ENCODE measurements at regions not wholly inside any gene's neighbourhood (a gene's known extent, or its start where the extent isn't known, plus 50 kb on each side); places are given as distances from the start of the nearest gene placed in this dataset.
"Not testable (repeated sequence)": the region's sequence is repeated elsewhere in the genome, so short reads cannot be mapped to it uniquely, and the experiment has no call there.

DNA sequence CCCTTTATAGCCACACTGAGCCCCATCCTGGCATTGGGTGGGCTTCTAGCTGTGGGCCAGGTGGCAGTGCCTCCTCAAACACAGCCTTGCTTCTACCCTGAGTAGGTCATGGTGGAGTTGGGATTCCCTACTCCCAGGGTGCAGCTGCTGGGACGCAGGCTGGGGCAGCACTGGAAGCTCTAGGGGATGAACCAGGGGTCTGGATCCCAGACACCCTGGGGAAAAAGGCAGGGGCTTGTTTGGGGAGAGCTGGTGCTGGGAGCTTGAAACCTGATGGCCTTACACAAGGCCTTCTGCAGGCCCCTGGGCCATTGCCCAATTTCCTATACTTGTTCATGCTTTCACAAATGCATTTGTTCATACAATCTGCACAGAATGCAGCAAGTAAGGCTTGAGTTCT, 103.7 kb upstream of the CTBP2 start:
- H3K4me3 Mint-ChIP-seq: no peak overlapping the region

DNA sequence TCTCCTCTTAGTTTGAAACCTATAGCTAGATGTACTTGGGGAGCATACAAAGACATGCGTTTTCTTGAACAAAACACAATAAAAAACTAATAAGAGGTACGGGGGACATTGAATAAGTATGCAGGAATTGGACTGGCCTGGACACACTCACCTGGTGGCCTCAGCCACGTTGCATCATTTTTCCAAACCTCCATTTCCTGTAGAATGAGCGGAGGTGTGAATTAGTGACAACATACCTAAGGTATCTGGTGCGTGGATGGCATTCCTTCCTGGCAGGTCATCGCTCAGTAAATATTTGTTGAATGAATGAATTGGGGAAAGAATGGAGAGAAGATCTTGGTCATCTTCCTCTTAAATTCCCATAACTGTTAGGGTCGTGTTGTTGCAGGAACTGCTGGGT, 103.2 kb upstream of the CTBP2 start:
- no peak overlapping the region for H3K27ac Mint-ChIP-seq
- H3K4me3 Mint-ChIP-seq: no peak overlapping the region
- POLR2A ChIA-PET: no interaction called here
- ATAC-seq (no peak), DNase-seq (no peak)
- peaks cover 1 to 10% (median 3%) of the 10 kb centered on the region in 5 donors for H3K27me3 Mint-ChIP-seq
- no peaks in the 10 kb centered on the region for H3K4me1 Mint-ChIP-seq
- H3K36me3 Mint-ChIP-seq: no peaks in the 10 kb centered on the region
- peaks cover 0 to 16% (median 0%) of the 10 kb centered on the region in 9 donors for H3K9me3 Mint-ChIP-seq

More for the DNA sequence above, 103.7 kb upstream of the CTBP2 start:
- Mint-ChIP-seq H3K36me3 (no peaks in the 10 kb centered on the region), H3K9me3 (peaks cover 0 to 16% (median 0%) of the 10 kb centered on the region in 9 donors), H3K4me1 (no peaks in the 10 kb centered on the region), H3K27ac (no peak overlapping the region), H3K27me3 (peaks cover 0 to 12% (median 2%) of the 10 kb centered on the region in 5 donors)
- ATAC-seq (no peak), DNase-seq (no peak)
- POLR2A ChIA-PET: no interaction called here

DNA sequence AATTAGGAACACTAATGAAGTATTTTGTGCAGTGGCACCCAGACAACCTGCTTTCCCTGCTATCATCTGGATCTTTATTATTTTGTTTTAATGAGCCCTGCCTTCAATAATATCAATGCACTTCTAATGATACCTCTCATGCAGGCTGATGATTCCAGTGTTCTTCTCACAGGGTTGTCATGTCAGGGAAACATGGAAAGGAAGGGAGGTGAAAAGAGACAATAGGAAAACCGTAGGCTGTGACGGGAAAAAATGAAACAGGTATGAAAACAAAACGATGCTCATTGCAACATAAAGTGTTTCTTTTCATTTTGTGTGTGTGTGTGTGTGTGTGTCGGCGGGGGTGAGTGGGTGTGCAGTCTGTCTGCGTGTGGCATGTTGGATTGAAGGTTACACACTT, 102.6 kb upstream of the CTBP2 start:
- H3K4me3 Mint-ChIP-seq: no peak overlapping the region
- H3K27ac Mint-ChIP-seq: no peak overlapping the region
- no peaks in the 10 kb centered on the region for H3K4me1 Mint-ChIP-seq
- peaks cover 0 to 16% (median 0%) of the 10 kb centered on the region in 9 donors for H3K9me3 Mint-ChIP-seq
- DNase-seq (no peak), ATAC-seq (no peak)
- peaks cover 1 to 10% (median 3%) of the 10 kb centered on the region in 5 donors for H3K27me3 Mint-ChIP-seq
- no peaks in the 10 kb centered on the region for H3K36me3 Mint-ChIP-seq
- POLR2A ChIA-PET: no interaction called here

DNA sequence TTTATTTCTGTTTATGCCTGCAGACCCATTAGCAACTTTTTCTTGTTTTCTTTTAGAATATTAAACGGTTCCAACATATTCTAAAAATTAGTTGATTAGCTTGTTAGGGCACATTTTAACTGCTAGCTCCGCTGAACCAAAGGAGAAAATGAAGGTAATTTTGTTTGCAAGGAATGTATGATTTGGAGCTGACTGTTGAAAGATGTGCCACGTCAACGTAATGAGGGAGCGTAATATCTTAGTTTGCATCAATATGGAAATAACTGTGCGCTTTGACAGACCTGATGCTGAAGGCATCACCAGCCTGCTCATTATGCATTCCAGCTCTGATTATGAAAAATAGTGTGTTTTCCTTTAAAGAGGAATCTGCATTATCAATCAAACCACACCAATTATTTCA, 102.0 kb upstream of the CTBP2 start:
- POLR2A ChIA-PET: no interaction called here
- Mint-ChIP-seq H3K9me3 (peaks cover 0 to 16% (median 0%) of the 10 kb centered on the region in 9 donors), H3K4me3 (no peak overlapping the region), H3K27me3 (peaks cover 1 to 10% (median 3%) of the 10 kb centered on the region in 5 donors), H3K4me1 (no peaks in the 10 kb centered on the region), H3K36me3 (no peaks in the 10 kb centered on the region), H3K27ac (no peak overlapping the region)
- DNase-seq (no peak), ATAC-seq (no peak)

DNA sequence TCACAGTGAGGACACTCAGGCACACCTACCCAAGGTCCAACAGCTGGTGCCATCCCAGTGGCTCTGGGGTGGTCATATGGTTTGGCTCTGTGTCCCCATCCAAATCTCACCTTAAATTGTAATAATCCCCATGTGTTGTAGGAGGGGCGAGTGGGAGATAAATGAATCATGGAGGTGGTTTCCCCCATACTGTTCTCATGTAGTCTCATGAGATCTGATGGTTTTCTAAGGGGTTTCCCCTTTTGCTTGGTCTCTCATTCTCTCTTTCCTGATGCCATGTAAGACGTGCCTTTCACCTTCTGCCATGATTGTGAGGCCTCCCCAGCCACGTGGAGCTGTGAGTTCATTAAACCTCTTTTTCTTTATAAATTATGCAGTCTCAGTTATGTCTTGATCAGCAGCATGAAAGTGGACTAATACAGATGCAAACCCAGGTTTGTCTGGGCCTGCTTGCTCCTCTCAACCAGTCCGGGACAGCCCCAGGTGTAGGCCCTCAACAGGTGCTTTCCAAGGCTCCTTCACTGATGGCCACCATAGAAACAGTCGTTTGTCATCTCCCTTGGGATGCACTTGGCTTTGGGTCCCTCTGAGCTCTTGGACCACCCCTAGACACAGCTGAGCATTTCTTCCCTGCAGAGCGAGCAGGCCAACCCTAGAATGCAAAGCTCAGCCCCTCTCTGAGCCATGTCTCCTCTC, 101.3 kb upstream of the CTBP2 start:
- Mint-ChIP-seq H3K27ac (peak overlapping the region in 1 of 10 donors; percentile 34), H3K27me3 (peaks cover 1 to 10% (median 3%) of the 10 kb centered on the region in 5 donors), H3K4me1 (no peaks in the 10 kb centered on the region), H3K4me3 (no peak overlapping the region), H3K36me3 (no peaks in the 10 kb centered on the region), H3K9me3 (peaks cover 0 to 16% (median 0%) of the 10 kb centered on the region in 9 donors)
- POLR2A ChIA-PET: no interaction called here
- no peak for DNase-seq
- ATAC-seq: no peak

DNA sequence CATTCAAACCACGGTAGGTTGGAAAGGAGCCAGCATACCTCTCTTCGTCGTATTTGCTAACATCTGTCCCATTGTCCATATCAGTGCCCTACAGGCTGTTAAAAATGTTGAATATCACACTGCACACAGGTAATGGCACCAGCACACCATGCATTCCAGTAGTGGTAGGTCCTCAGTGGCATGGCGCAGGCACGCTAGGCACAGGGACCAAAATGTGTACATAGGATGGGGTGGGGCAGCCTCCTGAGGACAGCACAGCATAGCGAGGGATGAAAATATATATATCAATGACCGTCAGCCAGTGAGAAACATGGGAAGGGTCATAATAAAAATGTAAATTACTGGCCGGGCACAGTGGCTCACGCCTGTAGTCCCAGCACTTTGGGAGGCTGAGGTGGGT, 99.9 kb upstream of the CTBP2 start:
- POLR2A ChIA-PET: no interaction called here
- Mint-ChIP-seq H3K9me3 (peaks cover 0 to 16% (median 0%) of the 10 kb centered on the region in 9 donors), H3K4me3 (no peak overlapping the region), H3K27me3 (peaks cover 1 to 9% (median 3%) of the 10 kb centered on the region in 5 donors), H3K36me3 (peaks cover 0 to 4% (median 0%) of the 10 kb centered on the region in 3 donors), H3K27ac (peak overlapping the region in 1 of 10 donors; percentile 36), H3K4me1 (no peaks in the 10 kb centered on the region)
- DNase-seq (no peak), ATAC-seq (no peak)

DNA sequence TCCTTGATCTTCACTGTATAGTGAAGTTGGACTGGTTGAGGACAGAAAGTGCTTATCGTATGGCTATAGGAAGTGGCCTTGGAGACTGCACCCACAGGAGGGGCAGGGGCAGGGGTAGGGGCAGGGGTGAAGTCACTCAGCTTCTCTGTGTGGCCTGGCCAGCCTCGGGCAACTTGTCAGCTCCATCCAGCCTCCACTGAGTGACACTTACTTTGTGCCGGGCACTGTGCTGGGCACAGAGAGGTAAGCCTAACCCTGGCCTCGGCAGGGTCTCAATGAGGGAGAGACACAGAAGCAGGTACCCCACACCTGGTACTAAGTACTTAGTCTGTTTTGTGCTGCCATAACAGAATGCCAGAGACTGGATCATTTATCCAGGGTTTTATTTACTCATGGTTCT, 99.3 kb upstream of the CTBP2 start:
- peaks cover 1 to 5% (median 2%) of the 10 kb centered on the region in 5 donors for H3K27me3 Mint-ChIP-seq
- no peak overlapping the region for H3K4me3 Mint-ChIP-seq
- no peak overlapping the region for H3K27ac Mint-ChIP-seq
- no peaks in the 10 kb centered on the region for H3K4me1 Mint-ChIP-seq
- no peak for DNase-seq
- no peak for ATAC-seq
- POLR2A ChIA-PET: no interaction called here
- H3K36me3 Mint-ChIP-seq: peaks cover 0 to 4% (median 0%) of the 10 kb centered on the region in 3 donors
- peaks cover 0 to 16% (median 2%) of the 10 kb centered on the region in 9 donors for H3K9me3 Mint-ChIP-seq

DNA sequence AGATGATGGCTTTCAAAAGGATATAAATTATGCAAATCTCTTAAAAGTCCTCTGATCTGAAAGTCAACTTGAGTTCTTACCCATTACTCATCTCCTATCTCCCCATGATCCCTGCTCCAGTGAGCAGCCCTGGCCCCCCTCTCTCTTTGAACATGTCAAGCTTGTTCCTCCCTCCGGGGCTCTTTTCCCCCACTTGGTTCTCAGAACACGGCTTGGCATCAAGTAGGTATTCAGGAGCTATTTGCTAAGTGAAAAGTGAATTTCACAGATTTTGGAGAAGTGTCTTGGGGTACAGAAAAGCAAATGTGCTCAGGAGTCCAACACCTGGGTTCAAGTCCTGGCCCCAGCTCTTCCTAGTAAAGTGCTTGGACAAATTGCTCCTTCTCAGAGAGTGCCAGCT, 98.3 kb upstream of the CTBP2 start:
- peaks cover 0 to 16% (median 4%) of the 10 kb centered on the region in 9 donors for H3K9me3 Mint-ChIP-seq
- peaks cover 0 to 11% (median 3%) of the 10 kb centered on the region in 5 donors for H3K27me3 Mint-ChIP-seq
- H3K27ac Mint-ChIP-seq: no peak overlapping the region
- no peaks in the 10 kb centered on the region for H3K4me1 Mint-ChIP-seq
- ATAC-seq (no peak), DNase-seq (no peak)
- H3K4me3 Mint-ChIP-seq: no peak overlapping the region
- peaks cover 0 to 4% (median 0%) of the 10 kb centered on the region in 3 donors for H3K36me3 Mint-ChIP-seq
- POLR2A ChIA-PET: no interaction called here

DNA sequence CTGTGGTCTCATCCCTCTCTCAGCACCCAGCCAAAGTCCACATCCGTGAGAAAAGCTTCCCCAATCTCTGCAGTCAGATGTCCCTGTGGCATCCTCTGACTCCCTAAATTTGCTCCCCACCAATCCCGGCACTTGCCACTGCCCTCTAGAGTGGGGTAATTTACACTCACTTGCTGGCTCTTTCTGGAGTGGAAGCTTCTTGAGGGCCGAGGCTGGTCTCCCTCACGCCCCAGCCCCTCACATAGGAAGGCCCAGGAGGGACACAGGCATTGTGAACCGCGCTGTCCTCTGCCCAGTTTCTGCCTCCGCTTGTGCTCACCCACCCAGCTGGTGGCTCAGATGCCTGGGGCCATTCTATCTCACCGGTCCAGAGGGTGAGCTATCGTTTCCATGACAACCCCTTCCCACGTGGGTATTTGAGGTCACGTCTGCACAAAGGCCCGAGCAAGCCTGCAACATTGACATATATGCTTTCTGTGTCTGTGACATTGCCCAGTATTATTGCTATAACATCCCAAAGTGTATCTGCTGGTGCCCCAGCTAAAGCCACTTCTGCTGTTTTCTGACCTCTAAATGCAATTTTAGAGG, 97.3 kb upstream of the CTBP2 start:
- peaks cover 6 to 16% (median 9%) of the 10 kb centered on the region in 9 donors for H3K9me3 Mint-ChIP-seq
- no peak for DNase-seq
- no peak overlapping the region for H3K27ac Mint-ChIP-seq
- H3K4me1 Mint-ChIP-seq: no peaks in the 10 kb centered on the region
- POLR2A ChIA-PET: no interaction called here
- peaks cover 0 to 15% (median 6%) of the 10 kb centered on the region in 5 donors for H3K27me3 Mint-ChIP-seq
- H3K36me3 Mint-ChIP-seq: peaks cover 0 to 4% (median 0%) of the 10 kb centered on the region in 3 donors
- ATAC-seq: no peak
- H3K4me3 Mint-ChIP-seq: no peak overlapping the region

DNA sequence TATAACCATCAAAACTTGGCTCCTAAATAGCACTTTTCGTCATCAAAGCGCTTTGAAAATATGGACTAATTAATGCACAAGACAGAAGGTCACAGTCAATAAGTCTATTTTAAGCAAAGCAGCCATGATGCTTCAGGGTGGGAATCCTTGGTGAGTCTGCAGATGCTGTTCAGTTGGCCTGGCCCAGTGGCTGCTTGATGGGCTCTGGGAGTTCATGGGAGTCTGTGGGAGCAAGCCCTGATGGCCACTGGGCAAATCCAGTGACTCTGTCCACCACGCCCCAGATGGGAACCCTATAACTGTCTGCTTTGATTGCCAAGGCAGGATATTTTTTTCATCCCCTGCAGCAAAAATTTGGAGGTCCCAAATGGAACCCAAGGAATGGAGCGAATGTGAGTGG, 95.7 kb upstream of the CTBP2 start:
- POLR2A ChIA-PET: no interaction called here
- no peak for DNase-seq
- H3K27me3 Mint-ChIP-seq: peaks cover 0 to 13% (median 7%) of the 10 kb centered on the region in 5 donors

DNA sequence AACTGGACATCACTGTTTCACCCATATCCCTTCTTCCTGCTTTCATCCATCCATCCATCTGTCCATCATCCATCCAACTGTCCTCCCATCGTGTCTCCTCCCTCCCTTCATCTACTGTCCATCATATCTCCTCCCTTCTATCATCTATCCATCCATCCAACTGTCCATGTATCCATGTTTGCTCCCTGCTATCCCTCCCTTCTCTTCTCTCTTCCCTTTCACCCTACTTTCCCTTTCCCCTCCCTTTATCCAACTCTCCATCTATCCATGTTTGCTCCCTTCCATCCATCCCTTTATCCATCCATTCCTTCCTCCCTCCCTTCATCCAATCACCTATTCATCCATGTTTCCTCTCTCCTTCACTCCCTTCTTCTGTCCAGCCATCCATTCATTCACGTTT, 92.6 kb upstream of the CTBP2 start:
- Mint-ChIP-seq H3K9me3 (peaks cover 0 to 28% (median 21%) of the 10 kb centered on the region in 9 donors), H3K27ac (no peak overlapping the region), H3K4me3 (no peak overlapping the region), H3K27me3 (peaks cover 0 to 13% (median 5%) of the 10 kb centered on the region in 5 donors), H3K4me1 (no peaks in the 10 kb centered on the region), H3K36me3 (peaks cover 0 to 4% (median 0%) of the 10 kb centered on the region in 3 donors)
- ATAC-seq (no peak), DNase-seq (no peak)
- POLR2A ChIA-PET: no interaction called here

More for the DNA sequence above, 95.7 kb upstream of the CTBP2 start:
- Mint-ChIP-seq H3K27ac (no peak overlapping the region), H3K9me3 (peaks cover 2 to 26% (median 18%) of the 10 kb centered on the region in 9 donors), H3K4me1 (no peaks in the 10 kb centered on the region), H3K36me3 (peaks cover 0 to 4% (median 0%) of the 10 kb centered on the region in 3 donors), H3K4me3 (no peak overlapping the region)
- no peak for ATAC-seq

DNA sequence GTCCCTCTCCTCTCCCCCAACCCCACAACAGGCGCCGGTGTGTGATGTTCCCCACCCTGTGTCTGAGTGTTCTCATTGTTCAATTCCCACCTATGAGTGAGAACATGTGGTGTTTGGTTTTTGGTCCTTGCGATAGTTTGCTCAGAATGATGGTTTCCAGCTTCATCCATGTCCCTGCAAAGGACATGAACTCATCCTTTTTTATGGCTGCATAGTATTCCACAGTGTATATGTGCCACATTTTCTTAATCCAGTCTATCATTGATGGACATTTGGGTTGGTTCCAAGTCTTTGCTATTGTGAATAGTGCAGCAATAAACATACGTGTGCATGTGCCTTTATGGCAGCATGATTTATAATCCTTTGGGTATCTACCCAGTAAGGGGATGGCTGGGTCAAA, 90.5 kb upstream of the CTBP2 start:
- H3K4me3 Mint-ChIP-seq, POLR2A ChIA-PET, H3K36me3 Mint-ChIP-seq, DNase-seq, H3K27ac Mint-ChIP-seq, H3K4me1 Mint-ChIP-seq, ATAC-seq: not testable (repeated sequence)
- Mint-ChIP-seq H3K9me3 (peaks cover 0 to 34% (median 21%) of the 10 kb centered on the region in 9 donors), H3K27me3 (peaks cover 3 to 19% (median 6%) of the 10 kb centered on the region in 5 donors)

DNA sequence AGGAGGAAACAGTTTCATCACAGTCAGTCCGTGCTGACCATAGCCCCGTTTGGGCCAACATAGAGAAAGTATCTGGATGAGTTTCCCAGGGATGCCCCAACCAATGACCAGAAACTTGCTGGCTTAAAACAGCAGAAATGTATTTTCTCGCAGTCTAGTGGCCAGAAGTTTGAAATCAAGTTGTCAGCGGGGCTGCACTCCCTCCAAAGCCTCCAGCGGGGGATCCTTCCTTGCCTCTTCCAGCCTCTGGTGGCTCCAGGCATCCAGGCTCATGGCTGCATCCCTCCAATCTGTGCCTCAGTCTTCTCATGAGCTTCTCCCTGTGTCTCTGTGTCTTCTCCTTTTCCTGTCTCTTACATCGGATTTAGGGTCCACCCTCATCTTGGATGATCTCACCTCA, 89.6 kb upstream of the CTBP2 start:
- H3K4me1 Mint-ChIP-seq: no peaks in the 10 kb centered on the region
- H3K4me3 Mint-ChIP-seq: no peak overlapping the region
- no peak for ATAC-seq
- peaks cover 0 to 38% (median 21%) of the 10 kb centered on the region in 9 donors for H3K9me3 Mint-ChIP-seq
- POLR2A ChIA-PET: no interaction called here
- H3K27ac Mint-ChIP-seq: no peak overlapping the region
- H3K27me3 Mint-ChIP-seq: peaks cover 3 to 19% (median 6%) of the 10 kb centered on the region in 5 donors
- no peak for DNase-seq
- no peaks in the 10 kb centered on the region for H3K36me3 Mint-ChIP-seq

All from naive thymus-derived CD8-positive, alpha-beta T cell (primary cell).